Endothelial cell of umbilical vein (primary cell): ENCODE measurements at regions not wholly inside any gene's neighbourhood (a gene's known extent, or its start where the extent isn't known, plus 50 kb on each side); places are given as distances from the start of the nearest gene placed in this dataset.

ENCODE experiments used
- BruUV-seq: library from RNA; stranded (reverse); fragments of 400-500 nt; replicated peaks from 2 replicates; lab custom pipeline; 2021; lab: Mats Ljungman, UMichigan
- CTCF ChIA-PET: fragments of 300-600, 350-600 bp; sonication (Branson Sonifier 250); formaldehyde crosslinking; loops from one replicate; lab custom pipeline; 2021; ENCODE audit warnings: antibody characterized with exemption, inconsistent platforms; lab: Charles Lee
- POLR2A ChIA-PET: fragments of 300-600, 350-600 bp; sonication (Branson Sonifier 250); formaldehyde crosslinking; loops from one replicate; lab custom pipeline; 2021; ENCODE audit warnings: antibody characterized with exemption, inconsistent platforms; lab: Charles Lee
- DNase-seq: peaks from one replicate; pipeline ENCODE4 v3.0.0-alpha.2; 2011; ENCODE audit warnings: low read depth, low spot score
- FAIRE-seq: peaks from 2 replicates; lab custom pipeline; 2011; peaks lifted over from hg19 to GRCh38; lab: Jason Lieb, UNC
- H2AFZ ChIP-seq: 2 replicates; pipeline ENCODE4 v1.6.0; 2012; ENCODE audit warnings: low read depth, low read length, control low read depth, inconsistent platforms
- H3K27ac ChIP-seq: 2 replicates; pipeline ENCODE4 v1.5.1; 2011; ENCODE audit warnings: low read depth, mild to moderate bottlenecking, control low read depth, low read length, moderate library complexity; ENCODE audit not compliant: insufficient read depth
- H3K27me3 ChIP-seq, 2 experiments: 2 replicates each; pipeline versions ENCODE4 v1.6.0 to v1.6.1; 2011; ENCODE audit warnings: low read length in 2 of 2, mixed read lengths in 1 of 2; ENCODE audit not compliant: control insufficient read depth in 2 of 2, insufficient read depth in 2 of 2
- H3K36me3 ChIP-seq, 2 experiments: 2 replicates in 1 of 2; 3 replicates in 1 of 2; pipeline ENCODE4 v1.5.1; 2011; ENCODE audit warnings: low read length in 2 of 2, mild to moderate bottlenecking in 1 of 2, moderate library complexity in 1 of 2; ENCODE audit not compliant: control insufficient read depth in 2 of 2, insufficient read depth in 2 of 2; ENCODE audit errors: extremely low read depth in 1 of 2
- H3K4me1 ChIP-seq: 3 replicates; pipeline ENCODE4 v1.5.1; 2011; ENCODE audit warnings: mild to moderate bottlenecking, low read length; ENCODE audit not compliant: control insufficient read depth, insufficient read depth; ENCODE audit errors: extremely low read depth
- H3K4me2 ChIP-seq: 2 replicates; pipeline ENCODE4 v1.6.1; 2011; ENCODE audit warnings: low read length, control low read depth, mixed read lengths; ENCODE audit not compliant: insufficient read depth
- H3K4me3 ChIP-seq, 3 experiments: fragments of 200-600 bp in 1 of 3; sonication (generic), shearing (Covaris generic) in 1 of 3; replicated peaks in 1 of 3; 2 replicates each; pipeline ENCODE4 v1.5.1; 2011 to 2016; ENCODE audit warnings: control low read depth in 3 of 3, low read length in 3 of 3, mild to moderate bottlenecking in 2 of 3, inconsistent platforms in 1 of 3, low read depth in 1 of 3, moderate library complexity in 1 of 3; ENCODE audit not compliant: insufficient read depth in 1 of 3
- H3K79me2 ChIP-seq: 2 replicates; pipeline ENCODE4 v1.6.0; 2012; ENCODE audit warnings: low read length, inconsistent platforms; ENCODE audit not compliant: control insufficient read depth, insufficient read depth
- H3K9ac ChIP-seq: replicated peaks from 2 replicates; pipeline ENCODE3; 2011; ENCODE audit warnings: low read length, control low read depth; ENCODE audit not compliant: insufficient read depth; ENCODE audit errors: extremely low read depth
- H3K9me1 ChIP-seq: replicated peaks from 3 replicates; pipeline ENCODE4 v1.6.0; 2011; ENCODE audit warnings: mild to moderate bottlenecking, low read length; ENCODE audit not compliant: control insufficient read depth, insufficient read depth; ENCODE audit errors: extremely low read depth
- H3K9me3 ChIP-seq: replicated peaks from 2 replicates; pipeline ENCODE4 v1.5.1; 2012; ENCODE audit warnings: low read length, inconsistent platforms; ENCODE audit not compliant: control insufficient read depth, insufficient read depth
- H4K20me1 ChIP-seq: replicated peaks from 2 replicates; pipeline ENCODE3; 2011; ENCODE audit warnings: mild to moderate bottlenecking, low read length; ENCODE audit not compliant: control insufficient read depth, insufficient read depth; ENCODE audit errors: extremely low read depth
- EZH2 ChIP-seq: IDR thresholded peaks from 2 replicates; pipeline ENCODE4 v1.6.1; 2012; ENCODE audit warnings: borderline replicate concordance, low read depth, mild to moderate bottlenecking, moderate library complexity, low read length, inconsistent platforms; ENCODE audit not compliant: severe bottlenecking
- FOS ChIP-seq: IDR thresholded peaks from 2 replicates; pipeline ENCODE4 v1.6.1; 2011; ENCODE audit warnings: mild to moderate bottlenecking, low read length, moderate library complexity, borderline replicate concordance; ENCODE audit not compliant: insufficient read depth
- GATA2 ChIP-seq: IDR thresholded peaks from 2 replicates; pipeline ENCODE4 v1.7.0; 2011; ENCODE audit warnings: low read depth, mild to moderate bottlenecking, moderate library complexity, mixed read lengths, low read length; ENCODE audit not compliant: insufficient read length, insufficient read depth
- JUN ChIP-seq: IDR thresholded peaks from 2 replicates; pipeline ENCODE4 v1.6.1; 2011; ENCODE audit warnings: borderline replicate concordance, low read depth; ENCODE audit not compliant: insufficient read length, insufficient read depth
- MYC ChIP-seq: IDR thresholded peaks from one replicate; pipeline ENCODE4 v1.6.1; 2011; ENCODE audit warnings: mild to moderate bottlenecking, low read depth, low read length
- POLR2A ChIP-seq: IDR thresholded peaks from 2 replicates; pipeline ENCODE4 v1.6.1; 2012; ENCODE audit warnings: low read depth, mild to moderate bottlenecking, control low read depth, low read length
- POLR2AphosphoS5 ChIP-seq: IDR thresholded peaks from 2 replicates; pipeline ENCODE4 v1.6.1; 2012; ENCODE audit warnings: low read depth, mild to moderate bottlenecking, control low read depth, low read length, moderate library complexity; ENCODE audit not compliant: insufficient read depth
- dilution Hi-C: fragments of 300-500 bp; cut with MboI; formaldehyde crosslinking; loops from one replicate; pipeline ENCODE4 v1.15.0; 2019; ENCODE audit warnings: low sequenced_read_pairs; ENCODE audit not compliant: extremely low pct_ligation_motif_present
- intact Hi-C: fragments of 100-400 bp; cut with micrococcal nuclease; formaldehyde crosslinking; loops from one replicate; pipeline ENCODE4 v1.10.0; 2022
- TF ChIP-seq, protein P1 (sequence below), 2 donors: IDR thresholded peaks; 1 replicate in 1 of 2; 2 replicates in 1 of 2; pipeline ENCODE4 v1.5.1; 2011; ENCODE audit warnings: low read length in 2 of 2, mild to moderate bottlenecking in 2 of 2, moderate library complexity in 2 of 2, control low read depth in 1 of 2, inconsistent platforms in 1 of 2, low read depth in 1 of 2; ENCODE audit not compliant: insufficient read depth in 1 of 2; ENCODE audit errors: extremely low read depth in 1 of 2
- TF ChIP-seq, protein P2 (sequence below): IDR thresholded peaks from 2 replicates; pipeline ENCODE4 v1.6.1; 2011; ENCODE audit not compliant: insufficient read depth, insufficient read length

DNA sequence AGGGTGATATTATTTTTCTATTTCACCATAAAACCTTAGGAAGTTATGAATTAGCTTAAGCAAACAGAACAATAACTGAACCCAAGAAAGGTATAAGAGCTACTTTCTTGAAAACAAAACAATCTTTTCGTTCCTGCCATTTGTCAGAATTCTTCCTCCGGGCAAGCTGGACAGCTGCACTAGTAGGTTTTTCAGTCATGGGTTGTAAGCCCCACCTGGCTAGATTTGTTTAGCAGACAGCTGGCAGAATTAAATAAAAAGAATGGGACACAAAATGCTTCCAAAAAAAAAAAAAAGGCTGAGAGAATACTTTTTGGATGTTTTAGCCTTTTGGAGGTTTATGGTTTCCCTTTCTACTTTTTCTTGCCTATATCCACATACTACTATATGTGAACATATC lies 694.1 kb downstream of the ARHGAP15 start:
- dilution Hi-C loops (no loop called here), intact Hi-C loops (no loop called here)
- ChIA-PET CTCF (no interaction called here), POLR2A (no interaction called here)
- no peak overlapping the region for H3K27ac ChIP-seq
- H3K9ac ChIP-seq, result no peak overlapping the region
- DNase-seq (no peak), FAIRE-seq (no peak)
- BruUV-seq, result no TSS peak
- no peaks in the 10 kb centered on the region for H3K79me2 ChIP-seq
- H3K4me2 ChIP-seq, result no peak overlapping the region
- no peaks in the 10 kb centered on the region for H3K36me3 ChIP-seq
- H4K20me1 ChIP-seq, result no peaks in the 10 kb centered on the region
- TF ChIP-seq EZH2 (no peak), FOS (no peak), MYC (no peak), JUN (no peak), POLR2A (no peak), GATA2 (no peak), POLR2AphosphoS5 (no peak)
- TF ChIP-seq, protein P1, sequence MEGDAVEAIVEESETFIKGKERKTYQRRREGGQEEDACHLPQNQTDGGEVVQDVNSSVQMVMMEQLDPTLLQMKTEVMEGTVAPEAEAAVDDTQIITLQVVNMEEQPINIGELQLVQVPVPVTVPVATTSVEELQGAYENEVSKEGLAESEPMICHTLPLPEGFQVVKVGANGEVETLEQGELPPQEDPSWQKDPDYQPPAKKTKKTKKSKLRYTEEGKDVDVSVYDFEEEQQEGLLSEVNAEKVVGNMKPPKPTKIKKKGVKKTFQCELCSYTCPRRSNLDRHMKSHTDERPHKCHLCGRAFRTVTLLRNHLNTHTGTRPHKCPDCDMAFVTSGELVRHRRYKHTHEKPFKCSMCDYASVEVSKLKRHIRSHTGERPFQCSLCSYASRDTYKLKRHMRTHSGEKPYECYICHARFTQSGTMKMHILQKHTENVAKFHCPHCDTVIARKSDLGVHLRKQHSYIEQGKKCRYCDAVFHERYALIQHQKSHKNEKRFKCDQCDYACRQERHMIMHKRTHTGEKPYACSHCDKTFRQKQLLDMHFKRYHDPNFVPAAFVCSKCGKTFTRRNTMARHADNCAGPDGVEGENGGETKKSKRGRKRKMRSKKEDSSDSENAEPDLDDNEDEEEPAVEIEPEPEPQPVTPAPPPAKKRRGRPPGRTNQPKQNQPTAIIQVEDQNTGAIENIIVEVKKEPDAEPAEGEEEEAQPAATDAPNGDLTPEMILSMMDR (IDR thresholded peaks at IDR 0.05; ENCODE audit: extremely low read depth in 1 of 2, insufficient read depth in 1 of 2, low read depth in 1 of 2, low read length in 2 of 2), result no peak
- TF ChIP-seq, protein P2, sequence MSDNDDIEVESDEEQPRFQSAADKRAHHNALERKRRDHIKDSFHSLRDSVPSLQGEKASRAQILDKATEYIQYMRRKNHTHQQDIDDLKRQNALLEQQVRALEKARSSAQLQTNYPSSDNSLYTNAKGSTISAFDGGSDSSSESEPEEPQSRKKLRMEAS, result no peak
- no peaks in the 10 kb centered on the region for H3K4me1 ChIP-seq
- H3K27me3 ChIP-seq, result no peaks in the 10 kb centered on the region
- no peak overlapping the region for H3K4me3 ChIP-seq
- H2AFZ ChIP-seq, result no peak overlapping the region
- no peaks in the 10 kb centered on the region for H3K9me3 ChIP-seq
- no peaks in the 10 kb centered on the region for H3K9me1 ChIP-seq
